Skeletal muscle tissue (tissue), 3 donors: ENCODE measurements at regions not wholly inside any gene's neighbourhood (a gene's known extent, or its start where the extent isn't known, plus 50 kb on each side); places are given as distances from the start of the nearest gene placed in this dataset.
"Not testable (repeated sequence)": the region's sequence is repeated elsewhere in the genome, so short reads cannot be mapped to it uniquely, and the experiment has no call there.

Experiments used
- H3K27ac ChIP-seq: one replicate; pipeline ENCODE4 v1.7.0; 2013; ENCODE audit warnings: mild to moderate bottlenecking, low read depth, low read length, inconsistent platforms
- H3K27me3 ChIP-seq, 3 donors: one replicate each; pipeline ENCODE4 v1.7.0; 2013; ENCODE audit warnings: low read length in 3 of 3; ENCODE audit not compliant: control insufficient read depth in 3 of 3, insufficient read depth in 3 of 3
- H3K36me3 ChIP-seq, 3 donors: one replicate each; pipeline ENCODE4 v1.7.0; 2013; ENCODE audit warnings: low read length in 3 of 3; ENCODE audit not compliant: control insufficient read depth in 3 of 3, insufficient read depth in 3 of 3
- H3K4me1 ChIP-seq, 3 donors: one replicate each; pipeline ENCODE4 v1.7.0; 2013; ENCODE audit warnings: low read length in 3 of 3, mild to moderate bottlenecking in 3 of 3; ENCODE audit not compliant: control insufficient read depth in 3 of 3, insufficient read depth in 3 of 3
- H3K4me3 ChIP-seq, 3 donors: one replicate each; pipeline ENCODE4 v1.7.0; 2013; ENCODE audit warnings: low read length in 3 of 3
- H3K9ac ChIP-seq, 3 donors: one replicate each; pipeline ENCODE4 v1.7.0; 2013; ENCODE audit warnings: low read length in 3 of 3, mild to moderate bottlenecking in 3 of 3, moderate library complexity in 2 of 3, low read depth in 1 of 3
- H3K9me3 ChIP-seq, 3 donors: one replicate each; pipeline ENCODE4 v1.7.0; 2013; ENCODE audit warnings: low read length in 3 of 3; ENCODE audit not compliant: control insufficient read depth in 3 of 3
- donor health status: Osteomylitis.

- H3K27ac ChIP-seq, H3K4me3 ChIP-seq, H3K9ac ChIP-seq, H3K9me3 ChIP-seq, H3K36me3 ChIP-seq: not testable (repeated sequence)
- peaks cover 16 to 21% (median 17%) of the 10 kb centered on the region in 3 donors for H3K4me1 ChIP-seq
- peaks cover 0 to 16% (median 0%) of the 10 kb centered on the region in 3 donors for H3K27me3 ChIP-seq
Measured at GRCh38 chr20:1799746-1800145, 95.5 kb upstream of the SIRPA start.

- Histone ChIP-seq H3K4me1 (peaks cover 14 to 18% (median 16%) of the 10 kb centered on the region in 3 donors), H3K9me3 (no peaks in the 10 kb centered on the region), H3K27me3 (peaks cover 0 to 13% (median 0%) of the 10 kb centered on the region in 3 donors), H3K27ac (no peak overlapping the region), H3K36me3 (no peaks in the 10 kb centered on the region), H3K4me3 (no peak overlapping the region), H3K9ac (no peak overlapping the region)
Measured at GRCh38 chr20:1798982-1799381, 96.2 kb upstream of the SIRPA start.

- Histone ChIP-seq H3K9me3 (no peaks in the 10 kb centered on the region), H3K9ac (no peak overlapping the region), H3K4me3 (no peak overlapping the region), H3K36me3 (no peaks in the 10 kb centered on the region), H3K27me3 (no peaks in the 10 kb centered on the region), H3K4me1 (no peaks in the 10 kb centered on the region), H3K27ac (no peak overlapping the region)
Measured at GRCh38 chr20:1793821-1794220, 101.4 kb upstream of the SIRPA start.

GRCh38 chr20:1792274-1792673 lies 102.9 kb upstream of the SIRPA start:
- Histone ChIP-seq H3K9me3 (no peaks in the 10 kb centered on the region), H3K27ac (no peak overlapping the region), H3K4me1 (no peaks in the 10 kb centered on the region), H3K4me3 (no peak overlapping the region), H3K27me3 (peaks cover 3 to 8% (median 7%) of the 10 kb centered on the region in 3 donors), H3K36me3 (no peaks in the 10 kb centered on the region), H3K9ac (no peak overlapping the region)

- peaks cover 11 to 19% (median 19%) of the 10 kb centered on the region in 3 donors for H3K27me3 ChIP-seq
Measured at GRCh38 chr20:1790386-1790785, 104.8 kb upstream of the SIRPA start.

GRCh38 chr20:1788044-1788443 lies 107.2 kb upstream of the SIRPA start:
- no peak overlapping the region for H3K4me3 ChIP-seq
- no peaks in the 10 kb centered on the region for H3K4me1 ChIP-seq
- no peak overlapping the region for H3K27ac ChIP-seq
- no peak overlapping the region for H3K9ac ChIP-seq
- H3K27me3 ChIP-seq, result peaks cover 16 to 27% (median 23%) of the 10 kb centered on the region in 3 donors
- H3K9me3 ChIP-seq, result no peaks in the 10 kb centered on the region
- H3K36me3 ChIP-seq, result no peaks in the 10 kb centered on the region

More at GRCh38 chr20:1790386-1790785, 104.8 kb upstream of the SIRPA start:
- no peak overlapping the region for H3K9ac ChIP-seq
- H3K27ac ChIP-seq, result no peak overlapping the region
- no peaks in the 10 kb centered on the region for H3K4me1 ChIP-seq
- no peak overlapping the region for H3K4me3 ChIP-seq
- H3K36me3 ChIP-seq, result no peaks in the 10 kb centered on the region
- no peaks in the 10 kb centered on the region for H3K9me3 ChIP-seq

GRCh38 chr20:1786486-1786885 lies 108.7 kb upstream of the SIRPA start:
- H3K4me3 ChIP-seq, result no peak overlapping the region
- H3K27me3 ChIP-seq, result peaks cover 17 to 29% (median 27%) of the 10 kb centered on the region in 3 donors
- H3K4me1 ChIP-seq, result no peaks in the 10 kb centered on the region
- no peak overlapping the region for H3K9ac ChIP-seq
- no peaks in the 10 kb centered on the region for H3K9me3 ChIP-seq
- H3K36me3 ChIP-seq, result no peaks in the 10 kb centered on the region
- H3K27ac ChIP-seq, result no peak overlapping the region

- Histone ChIP-seq H3K27me3 (peaks cover 17 to 29% (median 27%) of the 10 kb centered on the region in 3 donors), H3K4me3 (no peak overlapping the region), H3K27ac (no peak overlapping the region), H3K36me3 (no peaks in the 10 kb centered on the region), H3K9ac (no peak overlapping the region), H3K4me1 (no peaks in the 10 kb centered on the region), H3K9me3 (no peaks in the 10 kb centered on the region)
Measured at GRCh38 chr20:1784586-1784985, 110.6 kb upstream of the SIRPA start.

- no peaks in the 10 kb centered on the region for H3K4me1 ChIP-seq
- peaks cover 17 to 28% (median 27%) of the 10 kb centered on the region in 3 donors for H3K27me3 ChIP-seq
Measured at GRCh38 chr20:1783245-1783644, 112.0 kb upstream of the SIRPA start.

GRCh38 chr20:1782181-1782580 lies 113.0 kb upstream of the SIRPA start:
- no peaks in the 10 kb centered on the region for H3K9me3 ChIP-seq
- no peak overlapping the region for H3K27ac ChIP-seq
- no peak overlapping the region for H3K9ac ChIP-seq
- H3K4me1 ChIP-seq, result no peaks in the 10 kb centered on the region
- no peaks in the 10 kb centered on the region for H3K36me3 ChIP-seq
- no peak overlapping the region for H3K4me3 ChIP-seq
- peaks cover 13 to 19% (median 18%) of the 10 kb centered on the region in 3 donors for H3K27me3 ChIP-seq

More at GRCh38 chr20:1783245-1783644, 112.0 kb upstream of the SIRPA start:
- H3K9ac ChIP-seq, result no peak overlapping the region
- H3K36me3 ChIP-seq, result no peaks in the 10 kb centered on the region
- no peak overlapping the region for H3K4me3 ChIP-seq
- H3K9me3 ChIP-seq, result no peaks in the 10 kb centered on the region
- H3K27ac ChIP-seq, result no peak overlapping the region
